GM04503 (cell line): ENCODE measurements at regions not wholly inside any gene's neighbourhood (a gene's known extent, or its start where the extent isn't known, plus 50 kb on each side); places are given as distances from the start of the nearest gene placed in this dataset.

ENCODE experiments used
- DNase-seq: peaks from one replicate; pipeline ENCODE4 v3.0.0-alpha.2; 2012; ENCODE audit warnings: low read depth

GRCh38 chr18:78703291-78703690, 276.3 kb upstream of the SALL3 start:
- no peak for DNase-seq

GRCh38 chr18:78704971-78705461, 274.6 kb upstream of the SALL3 start:
- DNase-seq: no peak

GRCh38 chr18:78709261-78709809, 270.3 kb upstream of the SALL3 start:
- DNase-seq: no peak

- DNase-seq: no peak
These were observed 268.3 kb upstream of the SALL3 start for GRCh38 chr18:78711316-78711715.

GRCh38 chr18:78711971-78712370, 267.6 kb upstream of the SALL3 start:
- DNase-seq: no peak

DNA sequence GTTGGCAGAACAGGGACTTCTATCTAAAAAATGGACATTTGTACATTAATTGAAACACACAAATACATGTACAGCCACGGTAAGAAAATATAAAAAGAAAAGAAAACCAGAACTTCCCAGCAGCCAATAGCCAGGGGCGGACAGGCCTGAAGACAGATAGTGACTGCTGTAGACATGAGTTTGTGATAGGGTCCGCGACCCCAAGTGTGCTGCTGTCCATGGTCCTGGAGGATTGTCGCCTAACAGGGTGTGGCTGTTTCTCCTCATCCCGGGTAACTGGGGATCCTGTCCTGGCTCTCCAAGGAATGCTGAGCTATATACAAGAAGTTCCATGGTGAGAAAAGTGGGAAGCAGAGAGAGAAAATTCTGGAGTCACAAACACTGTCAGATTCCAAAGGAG, 266.5 kb upstream of the SALL3 start:
- DNase-seq: no peak

GRCh38 chr18:78713726-78714125, 265.9 kb upstream of the SALL3 start:
- no peak for DNase-seq

GRCh38 chr18:78716022-78716421, 263.6 kb upstream of the SALL3 start:
- DNase-seq: no peak

GRCh38 chr18:78716581-78716980, 263.0 kb upstream of the SALL3 start:
- no peak for DNase-seq

- no peak for DNase-seq
These were observed 262.4 kb upstream of the SALL3 start for GRCh38 chr18:78717051-78717765.

DNA sequence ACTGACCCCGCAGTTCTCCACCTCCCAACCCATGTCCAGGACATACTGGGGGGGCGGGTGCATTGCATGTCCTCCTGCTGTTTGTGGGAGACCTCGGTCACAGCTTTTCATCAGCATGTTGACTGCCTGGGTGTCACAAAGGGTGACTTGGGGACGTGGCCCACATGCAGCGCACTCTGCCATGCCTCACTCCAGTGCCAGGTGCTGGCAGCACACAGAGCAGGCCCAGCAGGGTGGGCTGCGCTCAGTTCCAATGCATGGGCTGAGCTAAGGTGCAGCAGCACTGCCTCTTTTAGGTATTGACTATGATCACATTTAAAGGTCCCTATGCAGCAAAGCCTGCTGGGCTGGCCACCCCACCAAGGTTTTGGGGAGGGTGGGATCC, 261.9 kb upstream of the SALL3 start:
- no peak for DNase-seq

GRCh38 chr18:78719821-78720220, 259.8 kb upstream of the SALL3 start:
- DNase-seq: no peak

DNA sequence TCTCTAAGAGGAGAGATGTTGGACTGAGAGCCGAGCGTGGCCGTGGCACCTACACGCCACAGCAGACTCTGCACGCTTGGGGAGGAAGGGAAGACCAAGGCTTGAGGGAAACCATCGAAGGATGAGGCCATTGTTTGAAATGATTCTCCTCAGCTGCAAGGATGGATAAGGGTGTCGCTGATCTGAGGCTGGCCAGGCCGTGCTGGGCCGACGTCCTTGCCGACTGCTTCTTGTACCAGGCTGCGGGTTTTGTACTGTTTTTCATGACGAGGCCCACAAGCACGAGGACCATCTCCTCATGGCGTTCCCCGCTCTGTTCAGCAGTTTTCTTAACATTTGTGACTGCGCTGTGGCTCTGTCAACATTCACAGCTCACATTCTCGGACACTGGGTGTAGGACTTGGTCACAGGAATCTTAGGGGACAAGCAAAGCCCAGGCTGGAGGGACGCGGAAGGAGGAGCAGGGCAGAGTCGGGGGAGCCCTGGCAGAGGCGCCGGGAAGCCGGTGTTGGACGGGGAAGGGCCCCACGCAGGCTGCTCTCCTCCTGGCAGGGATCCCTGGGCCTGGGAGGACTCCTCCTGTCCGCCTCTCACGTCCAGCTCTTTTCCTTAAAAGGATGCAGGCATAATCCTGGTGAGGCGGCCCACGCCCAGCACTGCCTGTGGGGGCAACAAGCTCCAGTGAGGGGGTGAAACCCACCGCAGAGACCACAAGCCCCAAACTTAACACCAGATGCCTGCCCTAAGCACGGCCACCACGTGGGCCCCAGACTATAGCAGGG, 259.0 kb upstream of the SALL3 start:
- DNase-seq: no peak

GRCh38 chr18:78721238-78721875, 258.3 kb upstream of the SALL3 start:
- DNase-seq: no peak

- no peak for DNase-seq
These were observed 257.6 kb upstream of the SALL3 start for GRCh38 chr18:78721981-78722380.

DNA sequence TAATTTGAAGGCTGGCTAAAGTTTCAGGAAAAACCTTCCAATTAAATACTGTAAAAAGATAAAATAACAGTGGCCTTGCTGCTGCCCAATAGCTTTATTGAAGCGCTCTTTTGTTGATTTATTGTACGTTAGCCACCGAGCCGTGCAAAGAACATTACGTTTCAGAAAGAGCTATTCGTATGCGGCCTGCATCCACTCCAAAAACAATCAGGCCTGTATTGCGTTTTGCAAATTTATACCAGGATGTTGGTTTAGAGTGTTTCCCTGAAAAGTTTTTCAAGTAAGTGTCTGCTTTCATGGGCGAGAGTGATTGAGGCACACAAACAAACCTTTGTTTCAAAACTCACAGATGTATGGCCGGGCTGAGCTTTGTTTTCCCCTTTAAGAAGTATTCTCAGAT, 257.2 kb upstream of the SALL3 start:
- DNase-seq: no peak

GRCh38 chr18:78722929-78723710, 256.5 kb upstream of the SALL3 start:
- DNase-seq: no peak

DNA sequence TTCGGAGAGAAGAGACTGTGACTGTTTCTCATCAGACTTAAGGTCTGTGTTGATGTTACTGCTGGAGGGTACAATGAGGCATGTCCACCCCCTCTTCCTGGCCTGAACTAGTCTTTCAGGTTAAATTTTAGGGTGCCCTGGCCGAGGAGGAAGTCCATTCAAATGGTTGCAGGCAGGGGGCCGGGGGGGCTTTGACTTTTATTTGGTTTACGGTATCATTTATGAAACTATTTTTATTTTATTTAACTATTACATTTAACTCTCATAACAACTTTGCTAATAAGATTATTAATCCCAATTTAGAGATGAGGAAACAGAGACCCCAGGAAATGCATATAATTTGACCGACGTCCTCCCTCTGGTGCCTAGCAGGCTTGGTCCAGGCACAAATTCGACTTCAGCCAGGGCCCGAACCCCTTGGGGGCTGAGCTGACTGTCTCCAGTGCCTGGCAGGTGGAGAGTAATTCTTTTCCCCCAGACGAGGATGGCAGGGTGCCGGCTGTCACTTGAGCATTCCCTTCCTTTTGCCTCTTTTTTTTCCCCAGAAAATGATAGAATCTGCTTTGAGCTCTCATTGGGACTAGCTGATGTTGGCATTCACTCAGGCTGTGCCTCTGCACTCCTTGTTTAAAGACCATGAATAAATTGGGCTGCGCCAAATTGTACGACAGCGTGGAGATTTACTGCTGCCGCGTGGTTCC, 255.3 kb upstream of the SALL3 start:
- no peak for DNase-seq

- DNase-seq: no peak
These were observed 254.2 kb upstream of the SALL3 start for GRCh38 chr18:78725426-78725825.

DNA sequence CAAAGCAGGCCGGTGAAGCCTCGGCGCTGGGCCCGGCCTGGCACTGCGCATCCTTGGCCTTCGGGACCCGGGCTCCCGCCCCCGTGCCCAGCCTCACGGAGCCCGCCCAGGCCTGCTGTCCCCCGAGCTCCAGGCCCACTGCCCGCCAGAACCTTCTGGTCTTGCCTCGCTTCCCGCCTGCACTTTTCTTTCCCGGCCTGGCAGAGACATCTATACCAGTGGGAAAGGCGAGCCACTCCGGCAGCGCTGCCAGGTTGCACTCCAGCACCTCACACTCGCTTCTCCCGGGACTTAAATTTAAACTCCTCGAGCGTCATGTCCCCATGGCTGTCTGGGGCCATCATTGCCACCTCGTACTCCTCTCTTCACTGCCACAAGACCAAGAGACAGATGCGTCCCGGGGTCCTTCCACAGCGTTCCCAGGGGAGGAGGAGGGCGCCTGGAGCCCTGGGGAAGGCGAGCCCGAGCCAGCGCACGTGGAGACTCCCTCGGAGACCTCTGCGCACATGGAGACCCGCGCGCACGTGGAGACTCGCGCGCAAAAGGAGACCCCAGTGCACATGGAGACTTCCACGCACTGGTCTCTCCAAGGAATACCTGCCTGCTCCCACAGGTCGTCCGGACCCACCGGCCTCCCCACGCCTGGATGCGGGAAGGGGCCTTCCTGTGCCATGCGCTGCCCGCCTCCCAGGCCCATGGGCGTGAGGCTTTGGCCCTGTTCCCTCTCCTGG, 253.1 kb upstream of the SALL3 start:
- no peak for DNase-seq
